B cell (primary cell): ENCODE measurements at regions not wholly inside any gene's neighbourhood (a gene's known extent, or its start where the extent isn't known, plus 50 kb on each side); places are given as distances from the start of the nearest gene placed in this dataset.

ENCODE experiments used
- EZH2 ChIP-seq: IDR thresholded peaks from 2 replicates; pipeline ENCODE4 v1.6.1; 2012; ENCODE audit warnings: borderline replicate concordance, low read depth, mild to moderate bottlenecking, moderate library complexity, low read length; ENCODE audit not compliant: insufficient read depth, poor library complexity, severe bottlenecking
- TF ChIP-seq, protein P1 (sequence below): fragments of 200-600 bp; IDR thresholded peaks from one replicate; pipeline ENCODE4 v1.8.0; 2022; ENCODE audit warnings: antibody characterized with exemption, mild to moderate bottlenecking

DNA sequence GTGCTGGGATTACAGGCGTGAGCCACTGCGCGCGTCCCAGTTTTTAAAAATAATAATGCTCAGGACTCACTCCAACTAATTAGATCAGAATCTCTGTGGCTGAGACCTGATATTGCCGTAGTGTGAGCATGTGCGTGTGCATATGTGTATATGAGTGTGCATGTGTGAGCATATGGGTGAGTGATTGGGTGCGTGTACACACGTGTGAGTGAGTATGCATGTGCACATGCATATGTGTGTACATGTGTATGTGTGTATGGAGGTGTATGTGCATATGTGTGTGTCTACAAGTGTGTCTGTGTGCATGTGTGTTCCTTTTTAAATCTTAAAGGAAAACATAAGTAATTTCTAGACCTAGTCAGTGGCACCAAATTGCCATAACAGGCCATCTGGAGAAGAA lies 54.8 kb upstream of the CKS2 start:
- TF ChIP-seq, protein P1, sequence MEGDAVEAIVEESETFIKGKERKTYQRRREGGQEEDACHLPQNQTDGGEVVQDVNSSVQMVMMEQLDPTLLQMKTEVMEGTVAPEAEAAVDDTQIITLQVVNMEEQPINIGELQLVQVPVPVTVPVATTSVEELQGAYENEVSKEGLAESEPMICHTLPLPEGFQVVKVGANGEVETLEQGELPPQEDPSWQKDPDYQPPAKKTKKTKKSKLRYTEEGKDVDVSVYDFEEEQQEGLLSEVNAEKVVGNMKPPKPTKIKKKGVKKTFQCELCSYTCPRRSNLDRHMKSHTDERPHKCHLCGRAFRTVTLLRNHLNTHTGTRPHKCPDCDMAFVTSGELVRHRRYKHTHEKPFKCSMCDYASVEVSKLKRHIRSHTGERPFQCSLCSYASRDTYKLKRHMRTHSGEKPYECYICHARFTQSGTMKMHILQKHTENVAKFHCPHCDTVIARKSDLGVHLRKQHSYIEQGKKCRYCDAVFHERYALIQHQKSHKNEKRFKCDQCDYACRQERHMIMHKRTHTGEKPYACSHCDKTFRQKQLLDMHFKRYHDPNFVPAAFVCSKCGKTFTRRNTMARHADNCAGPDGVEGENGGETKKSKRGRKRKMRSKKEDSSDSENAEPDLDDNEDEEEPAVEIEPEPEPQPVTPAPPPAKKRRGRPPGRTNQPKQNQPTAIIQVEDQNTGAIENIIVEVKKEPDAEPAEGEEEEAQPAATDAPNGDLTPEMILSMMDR: no peak
- TF ChIP-seq EZH2: no peak
